HepG2 (cell line): ENCODE measurements at regions not wholly inside any gene's neighbourhood (a gene's known extent, or its start where the extent isn't known, plus 50 kb on each side); places are given as distances from the start of the nearest gene placed in this dataset.

Experiments
- ATAC-seq: fragments of 200-7000 bp; cut with Tn5 transposase; 3 replicates; pipeline ENCODE4 v1.9.1; 2020; ENCODE audit warnings: mild to moderate bottlenecking, moderate library complexity
- BruUV-seq: library from RNA; stranded (reverse); fragments of 400-500 nt; replicated peaks from 2 replicates; lab custom pipeline; 2021; lab: Mats Ljungman, UMichigan
- CTCF ChIA-PET: fragments of 300-600 bp; formaldehyde crosslinking; extraction: SDS; loops from one replicate; lab custom pipeline; 2021; ENCODE audit warnings: low total read pairs, inconsistent platforms, low intra/inter-chr PET ratio; lab: Yijun Ruan, JAX
- POLR2A ChIA-PET: fragments of 350-600 bp; sonication (Branson Sonifier 250); formaldehyde crosslinking; loops from one replicate; lab custom pipeline; 2020; ENCODE audit warnings: antibody characterized with exemption, inconsistent platforms; lab: Yijun Ruan, JAX
- DNase-seq: peaks from one replicate; pipeline ENCODE4 v3.0.0-alpha.2; 2015; ENCODE audit warnings: low spot score
- FAIRE-seq: peaks from 3 replicates; lab custom pipeline; 2011; peaks lifted over from hg19 to GRCh38; lab: Jason Lieb, UNC
- H2AFZ ChIP-seq: one replicate; pipeline ENCODE4 v1.6.1; 2011; ENCODE audit warnings: low read length, inconsistent platforms
- H3K27ac ChIP-seq: fragments of 300-600 bp; 3 replicates; pipeline ENCODE4 v1.8.0; 2011; ENCODE audit warnings: mixed run types, mild to moderate bottlenecking, mixed read lengths, low read length, inconsistent platforms; ENCODE audit not compliant: insufficient read depth; ENCODE audit errors: extremely low read length
- H3K27me3 ChIP-seq, 2 experiments: fragments of 200-600 bp in 1 of 2; 2 replicates in 1 of 2; 3 replicates in 1 of 2; pipeline versions ENCODE4 v1.6.0 to v1.8.0; 2011; ENCODE audit warnings: low read length in 2 of 2, mild to moderate bottlenecking in 2 of 2, moderate library complexity in 2 of 2, inconsistent platforms in 1 of 2; ENCODE audit not compliant: insufficient read depth in 2 of 2, control insufficient read depth in 1 of 2
- H3K36me3 ChIP-seq, 2 experiments: fragments of 200-600 bp in 1 of 2; replicated peaks in 1 of 2; 2 replicates in 1 of 2; 3 replicates in 1 of 2; pipeline versions ENCODE4 v1.5.1 to v1.8.0; 2011; ENCODE audit warnings: low read length in 2 of 2, inconsistent platforms in 1 of 2; ENCODE audit not compliant: insufficient read depth in 2 of 2, control insufficient read depth in 1 of 2
- H3K4me1 ChIP-seq: 2 replicates; pipeline ENCODE4 v1.5.1; 2012; ENCODE audit warnings: low read length, inconsistent platforms; ENCODE audit not compliant: insufficient read depth
- H3K4me2 ChIP-seq: 2 replicates; pipeline ENCODE4 v1.6.0; 2011; ENCODE audit warnings: low read depth, low read length, inconsistent platforms
- H3K4me3 ChIP-seq, 3 experiments: fragments of 200-600 bp in 1 of 3; sonication (generic), shearing (Covaris generic) in 1 of 3; replicated peaks in 1 of 3; 2 replicates each; pipeline ENCODE4 v1.5.1; 2011 to 2016; ENCODE audit warnings: low read length in 3 of 3, inconsistent platforms in 2 of 3, low read depth in 2 of 3, mild to moderate bottlenecking in 2 of 3, control low read depth in 1 of 3, mixed read lengths in 1 of 3; ENCODE audit not compliant: insufficient read depth in 1 of 3
- H3K79me2 ChIP-seq: one replicate; pipeline ENCODE4 v1.6.1; 2011; ENCODE audit warnings: low read length, inconsistent platforms; ENCODE audit not compliant: insufficient read depth
- H3K9ac ChIP-seq: 2 replicates; pipeline ENCODE4 v1.6.0; 2011; ENCODE audit warnings: mild to moderate bottlenecking, low read depth, low read length, inconsistent platforms; ENCODE audit not compliant: insufficient read depth
- H3K9me3 ChIP-seq: 2 replicates; pipeline ENCODE4 v1.5.1; 2012; ENCODE audit warnings: mild to moderate bottlenecking, low read length
- H4K20me1 ChIP-seq: 2 replicates; pipeline ENCODE4 v1.6.0; 2011; ENCODE audit warnings: inconsistent platforms, mild to moderate bottlenecking, low read length, moderate library complexity; ENCODE audit not compliant: insufficient read depth
- CBX5 ChIP-seq: sonication (generic); formaldehyde crosslinking; IDR thresholded peaks from 2 replicates; pipeline ENCODE4 v1.4.0; 2020; ENCODE audit warnings: missing genetic modification reagents, borderline replicate concordance
- ETV6 ChIP-seq: sonication (generic); formaldehyde crosslinking; conservative IDR thresholded peaks from 2 replicates; pipeline ENCODE4 v1.4.0; 2020; ENCODE audit warnings: missing genetic modification reagents
- JUN ChIP-seq: sonication (generic); formaldehyde crosslinking; IDR thresholded peaks from 2 replicates; pipeline ENCODE4 v1.4.0; 2020; ENCODE audit warnings: mild to moderate bottlenecking, missing genetic modification reagents
- KDM5A ChIP-seq: fragments of 200-600 bp; sonication (generic); IDR thresholded peaks from 2 replicates; pipeline ENCODE4 v1.7.0; 2018; ENCODE audit warnings: antibody characterized with exemption, mild to moderate bottlenecking, low read length, borderline replicate concordance
- PHF5A ChIP-seq: IDR thresholded peaks from one replicate; pipeline ENCODE4 v1.6.1; 2018; ENCODE audit warnings: low read depth, missing genetic modification reagents; ENCODE audit not compliant: unreplicated experiment
- RBFOX2 ChIP-seq: fragments of 200-400 bp; formaldehyde crosslinking; IDR thresholded peaks from 2 replicates; pipeline ENCODE4 v1.6.1; 2017; ENCODE audit warnings: low read depth, mild to moderate bottlenecking, low read length
- RFX5 ChIP-seq: IDR thresholded peaks from 2 replicates; pipeline ENCODE4 v1.6.1; 2011; ENCODE audit warnings: low read depth, low read length, improper control_type of control experiment
- SRF ChIP-seq: IDR thresholded peaks from 2 replicates; pipeline ENCODE4 v1.6.1; 2011; ENCODE audit warnings: mild to moderate bottlenecking, low read depth, low read length, moderate library complexity
- TGIF2 ChIP-seq: IDR thresholded peaks from 2 replicates; pipeline ENCODE4 v1.6.1; 2016; ENCODE audit warnings: control low read depth, missing compliant biosample characterization
- ZNF136 ChIP-seq: sonication (generic); formaldehyde crosslinking; IDR thresholded peaks from 2 replicates; pipeline ENCODE4 v1.8.1; 2022; ENCODE audit warnings: low read depth, mild to moderate bottlenecking, moderate library complexity, missing genetic modification reagents
- ZNF282 ChIP-seq: fragments of 450-650 bp; IDR thresholded peaks from 2 replicates; pipeline ENCODE4 v1.6.1; 2018; ENCODE audit not compliant: partially characterized antibody
- ZNF383 ChIP-seq: sonication (generic); formaldehyde crosslinking; IDR thresholded peaks from 2 replicates; pipeline ENCODE4 v1.4.0; 2020; ENCODE audit warnings: missing genetic modification reagents, mild to moderate bottlenecking, borderline replicate concordance
- ZNF546 ChIP-seq: sonication (generic); formaldehyde crosslinking; conservative IDR thresholded peaks from 2 replicates; pipeline ENCODE4 v1.8.1; 2023; ENCODE audit warnings: mild to moderate bottlenecking, missing genetic modification reagents
- WGBS: methylation state at CpG from one replicate; pipeline ENCODE4 v1.1.6; 2017; ENCODE audit warnings: low lambda C conversion rate; 5-methylcytosine and 5-hydroxymethylcytosine counted together
- in situ Hi-C: cut with HindIII; loops from 2 replicates; pipeline ENCODE4 v1.10.0; 2017; ENCODE audit warnings: low pct_unique_long_range_greater_than_20kb; ENCODE audit not compliant: extremely low pct_ligation_motif_present
- intact Hi-C: fragments of 100-400 bp; cut with micrococcal nuclease; formaldehyde crosslinking; loops from one replicate; pipeline ENCODE4 v1.10.0; 2022; ENCODE audit not compliant: unreplicated experiment
- TF ChIP-seq, protein P1 (sequence below): sonication (generic); formaldehyde crosslinking; IDR thresholded peaks from 2 replicates; pipeline ENCODE4 v1.5.1; 2020; ENCODE audit warnings: mild to moderate bottlenecking, missing genetic modification reagents, borderline replicate concordance
- TF ChIP-seq, protein P2 (sequence below): sonication (generic); formaldehyde crosslinking; IDR thresholded peaks from 2 replicates; pipeline ENCODE4 v1.5.1; 2020; ENCODE audit warnings: missing genetic modification reagents, mild to moderate bottlenecking, borderline replicate concordance

DNA sequence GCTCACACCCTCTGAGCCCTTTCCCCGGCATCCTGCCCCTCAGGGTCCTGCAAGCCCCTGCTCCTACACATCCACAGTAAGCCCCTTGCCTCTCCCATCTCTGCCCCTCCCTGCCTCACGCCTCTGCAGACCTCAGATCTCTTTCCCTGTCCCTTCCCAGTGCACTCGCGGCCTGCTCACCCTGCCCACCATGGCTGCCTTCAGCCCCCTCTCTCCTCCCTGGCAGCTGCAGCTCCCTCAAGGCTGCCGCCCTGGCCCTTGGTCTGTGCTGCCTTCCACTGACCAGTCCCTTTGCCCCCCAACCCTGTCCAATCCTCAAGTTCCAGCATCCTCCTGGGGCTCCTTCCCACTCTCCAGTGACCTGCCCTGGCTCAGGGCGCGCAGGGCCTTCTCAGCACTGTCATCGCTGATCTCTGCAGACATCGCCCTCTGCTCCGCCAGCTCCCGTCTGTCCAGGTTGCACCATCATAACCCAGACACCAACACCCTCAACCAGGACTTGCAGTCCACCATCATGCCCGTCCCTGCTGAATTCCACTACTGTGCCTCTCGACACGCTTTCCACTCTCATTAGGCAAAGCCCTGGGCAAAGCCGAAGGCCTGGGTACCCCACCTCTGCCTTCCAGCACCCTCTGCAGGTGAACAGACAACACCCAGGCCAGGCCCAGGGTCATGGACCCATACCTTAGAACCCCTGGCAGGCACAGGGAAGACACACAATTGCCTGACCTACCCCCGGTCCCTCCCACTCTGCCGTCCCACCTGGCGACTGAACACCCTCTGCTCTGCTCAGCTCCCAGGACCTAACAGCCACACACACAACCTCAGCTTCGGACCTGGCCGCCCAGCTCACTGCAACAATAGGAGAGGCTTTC lies 97.8 kb upstream of the RUFY1 start (continued):
- TF ChIP-seq, protein P1, sequence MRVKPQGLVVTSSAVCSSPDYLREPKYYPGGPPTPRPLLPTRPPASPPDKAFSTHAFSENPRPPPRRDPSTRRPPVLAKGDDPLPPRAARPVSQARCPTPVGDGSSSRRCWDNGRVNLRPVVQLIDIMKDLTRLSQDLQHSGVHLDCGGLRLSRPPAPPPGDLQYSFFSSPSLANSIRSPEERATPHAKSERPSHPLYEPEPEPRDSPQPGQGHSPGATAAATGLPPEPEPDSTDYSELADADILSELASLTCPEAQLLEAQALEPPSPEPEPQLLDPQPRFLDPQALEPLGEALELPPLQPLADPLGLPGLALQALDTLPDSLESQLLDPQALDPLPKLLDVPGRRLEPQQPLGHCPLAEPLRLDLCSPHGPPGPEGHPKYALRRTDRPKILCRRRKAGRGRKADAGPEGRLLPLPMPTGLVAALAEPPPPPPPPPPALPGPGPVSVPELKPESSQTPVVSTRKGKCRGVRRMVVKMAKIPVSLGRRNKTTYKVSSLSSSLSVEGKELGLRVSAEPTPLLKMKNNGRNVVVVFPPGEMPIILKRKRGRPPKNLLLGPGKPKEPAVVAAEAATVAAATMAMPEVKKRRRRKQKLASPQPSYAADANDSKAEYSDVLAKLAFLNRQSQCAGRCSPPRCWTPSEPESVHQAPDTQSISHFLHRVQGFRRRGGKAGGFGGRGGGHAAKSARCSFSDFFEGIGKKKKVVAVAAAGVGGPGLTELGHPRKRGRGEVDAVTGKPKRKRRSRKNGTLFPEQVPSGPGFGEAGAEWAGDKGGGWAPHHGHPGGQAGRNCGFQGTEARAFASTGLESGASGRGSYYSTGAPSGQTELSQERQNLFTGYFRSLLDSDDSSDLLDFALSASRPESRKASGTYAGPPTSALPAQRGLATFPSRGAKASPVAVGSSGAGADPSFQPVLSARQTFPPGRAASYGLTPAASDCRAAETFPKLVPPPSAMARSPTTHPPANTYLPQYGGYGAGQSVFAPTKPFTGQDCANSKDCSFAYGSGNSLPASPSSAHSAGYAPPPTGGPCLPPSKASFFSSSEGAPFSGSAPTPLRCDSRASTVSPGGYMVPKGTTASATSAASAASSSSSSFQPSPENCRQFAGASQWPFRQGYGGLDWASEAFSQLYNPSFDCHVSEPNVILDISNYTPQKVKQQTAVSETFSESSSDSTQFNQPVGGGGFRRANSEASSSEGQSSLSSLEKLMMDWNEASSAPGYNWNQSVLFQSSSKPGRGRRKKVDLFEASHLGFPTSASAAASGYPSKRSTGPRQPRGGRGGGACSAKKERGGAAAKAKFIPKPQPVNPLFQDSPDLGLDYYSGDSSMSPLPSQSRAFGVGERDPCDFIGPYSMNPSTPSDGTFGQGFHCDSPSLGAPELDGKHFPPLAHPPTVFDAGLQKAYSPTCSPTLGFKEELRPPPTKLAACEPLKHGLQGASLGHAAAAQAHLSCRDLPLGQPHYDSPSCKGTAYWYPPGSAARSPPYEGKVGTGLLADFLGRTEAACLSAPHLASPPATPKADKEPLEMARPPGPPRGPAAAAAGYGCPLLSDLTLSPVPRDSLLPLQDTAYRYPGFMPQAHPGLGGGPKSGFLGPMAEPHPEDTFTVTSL = no peak
- TF ChIP-seq ZNF136 = no peak

DNA sequence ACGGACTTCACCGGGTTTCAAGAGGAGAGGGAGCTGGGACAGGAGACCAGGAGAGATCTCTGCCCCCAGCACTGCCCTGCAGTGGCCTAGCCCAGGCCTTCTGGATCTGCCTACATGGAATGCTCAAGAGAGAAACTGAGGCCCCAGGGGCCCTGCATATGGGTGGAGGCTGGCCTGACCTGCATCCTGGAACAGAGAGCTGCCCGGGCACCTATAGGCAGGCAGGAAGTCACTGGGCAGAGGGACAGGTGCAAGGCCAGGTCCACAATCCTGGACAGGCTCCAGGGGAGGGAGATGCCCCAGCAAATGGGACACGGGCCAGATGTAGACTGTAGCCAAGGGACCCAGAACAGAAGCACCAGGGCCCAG lies 98.5 kb upstream of the RUFY1 start:
- Histone ChIP-seq H3K9me3 (peaks cover 4% of the 10 kb centered on the region; the same call in 1 of the 2 replicates), H3K27ac (no peak overlapping the region), H3K4me2 (no peak overlapping the region), H3K4me3 (no peak overlapping the region), H3K36me3 (no peaks in the 10 kb centered on the region), H3K9ac (no peak overlapping the region), H3K79me2 (no peaks in the 10 kb centered on the region), H2AFZ (no peak overlapping the region), H3K4me1 (no peaks in the 10 kb centered on the region), H3K27me3 (peaks cover 5 to 19% of the 10 kb centered on the region in 2 experiments; a peak in 3 of 5 replicates), H4K20me1 (no peaks in the 10 kb centered on the region)
- BruUV-seq = no TSS peak
- ChIA-PET POLR2A (no interaction called here), CTCF (no interaction called here)
- DNase-seq = no peak
- no peak for FAIRE-seq
- intact Hi-C loops = no loop called here
- in situ Hi-C loops = no loop called here
- no peak for ATAC-seq
- WGBS = no CpG with 5 or more reads among the region's 4 CpGs
- TF ChIP-seq ZNF282 (no peak), ZNF383 (CRISPR knock-in tag) (no peak), RFX5 (no peak), SRF (no peak), TGIF2 (no peak), KDM5A (no peak), JUN (CRISPR knock-in tag) (no peak), RBFOX2 (no peak), ETV6 (no peak), PHF5A (no peak), ZNF546 (no peak), CBX5 (CRISPR knock-in tag) (no peak)
- TF ChIP-seq, protein P2, sequence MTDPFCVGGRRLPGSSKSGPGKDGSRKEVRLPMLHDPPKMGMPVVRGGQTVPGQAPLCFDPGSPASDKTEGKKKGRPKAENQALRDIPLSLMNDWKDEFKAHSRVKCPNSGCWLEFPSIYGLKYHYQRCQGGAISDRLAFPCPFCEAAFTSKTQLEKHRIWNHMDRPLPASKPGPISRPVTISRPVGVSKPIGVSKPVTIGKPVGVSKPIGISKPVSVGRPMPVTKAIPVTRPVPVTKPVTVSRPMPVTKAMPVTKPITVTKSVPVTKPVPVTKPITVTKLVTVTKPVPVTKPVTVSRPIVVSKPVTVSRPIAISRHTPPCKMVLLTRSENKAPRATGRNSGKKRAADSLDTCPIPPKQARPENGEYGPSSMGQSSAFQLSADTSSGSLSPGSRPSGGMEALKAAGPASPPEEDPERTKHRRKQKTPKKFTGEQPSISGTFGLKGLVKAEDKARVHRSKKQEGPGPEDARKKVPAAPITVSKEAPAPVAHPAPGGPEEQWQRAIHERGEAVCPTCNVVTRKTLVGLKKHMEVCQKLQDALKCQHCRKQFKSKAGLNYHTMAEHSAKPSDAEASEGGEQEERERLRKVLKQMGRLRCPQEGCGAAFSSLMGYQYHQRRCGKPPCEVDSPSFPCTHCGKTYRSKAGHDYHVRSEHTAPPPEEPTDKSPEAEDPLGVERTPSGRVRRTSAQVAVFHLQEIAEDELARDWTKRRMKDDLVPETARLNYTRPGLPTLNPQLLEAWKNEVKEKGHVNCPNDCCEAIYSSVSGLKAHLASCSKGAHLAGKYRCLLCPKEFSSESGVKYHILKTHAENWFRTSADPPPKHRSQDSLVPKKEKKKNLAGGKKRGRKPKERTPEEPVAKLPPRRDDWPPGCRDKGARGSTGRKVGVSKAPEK (CRISPR knock-in tag) = no peak
